Activated CD4-positive, alpha-beta T cell treated with anti-CD3 and anti-CD28 coated beads, Interleukin-2, amount 10 ng/mL, durations not matched to agents 24 days and 14 days (primary cell): ENCODE measurements at regions not wholly inside any gene's neighbourhood (a gene's known extent, or its start where the extent isn't known, plus 50 kb on each side); places are given as distances from the start of the nearest gene placed in this dataset.

ENCODE experiments used
- DNase-seq: peaks from one replicate; pipeline ENCODE4 v3.0.0; 2022
- H3K27ac Mint-ChIP-seq: one replicate; pipeline ENCODE4 v1.8.0; 2022; ENCODE audit warnings: mild to moderate bottlenecking, mixed read lengths
- H3K27me3 Mint-ChIP-seq: one replicate; pipeline ENCODE4 v1.8.0; 2022; ENCODE audit warnings: mixed read lengths
- H3K36me3 Mint-ChIP-seq: one replicate; pipeline ENCODE4 v1.8.0; 2022; ENCODE audit warnings: low read depth, mild to moderate bottlenecking, mixed read lengths
- H3K4me1 Mint-ChIP-seq: one replicate; pipeline ENCODE4 v1.8.0; 2021; ENCODE audit warnings: mixed read lengths
- H3K4me3 Mint-ChIP-seq: one replicate; pipeline ENCODE4 v1.8.0; 2022; ENCODE audit warnings: mild to moderate bottlenecking, moderate library complexity, mixed read lengths
- H3K9me3 Mint-ChIP-seq: one replicate; pipeline ENCODE4 v1.8.0; 2021; ENCODE audit warnings: mixed read lengths
- intact Hi-C: fragments of 100-400 bp; cut with micrococcal nuclease; formaldehyde crosslinking; loops from one replicate; pipeline ENCODE4 v1.15.1; 2023

DNA sequence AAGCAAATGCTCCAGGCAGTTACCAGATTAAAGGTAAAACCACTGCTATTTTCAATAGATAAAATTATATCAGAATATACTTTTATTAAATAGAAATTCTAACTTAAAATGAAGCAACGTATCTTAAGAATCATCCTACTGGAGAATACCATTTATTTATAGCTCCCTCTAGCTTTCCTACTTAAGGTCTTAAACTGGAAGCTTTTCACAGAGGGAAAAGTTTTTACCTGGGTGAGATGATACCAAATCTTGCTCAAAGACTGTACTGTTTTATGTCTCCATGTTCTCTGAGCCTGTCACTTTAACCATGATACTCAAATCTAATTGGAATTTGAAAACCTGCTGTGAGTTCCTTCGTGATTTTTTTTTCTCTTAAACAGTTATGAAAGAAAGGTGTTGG is 291.8 kb downstream of the AASDHPPT start:
- Mint-ChIP-seq H3K4me1 (no peaks in the 10 kb centered on the region), H3K27ac (no peak overlapping the region), H3K9me3 (no peaks in the 10 kb centered on the region), H3K36me3 (no peaks in the 10 kb centered on the region), H3K4me3 (no peak overlapping the region), H3K27me3 (no peaks in the 10 kb centered on the region)
- DNase-seq = no peak
- intact Hi-C loops = no loop called here

DNA sequence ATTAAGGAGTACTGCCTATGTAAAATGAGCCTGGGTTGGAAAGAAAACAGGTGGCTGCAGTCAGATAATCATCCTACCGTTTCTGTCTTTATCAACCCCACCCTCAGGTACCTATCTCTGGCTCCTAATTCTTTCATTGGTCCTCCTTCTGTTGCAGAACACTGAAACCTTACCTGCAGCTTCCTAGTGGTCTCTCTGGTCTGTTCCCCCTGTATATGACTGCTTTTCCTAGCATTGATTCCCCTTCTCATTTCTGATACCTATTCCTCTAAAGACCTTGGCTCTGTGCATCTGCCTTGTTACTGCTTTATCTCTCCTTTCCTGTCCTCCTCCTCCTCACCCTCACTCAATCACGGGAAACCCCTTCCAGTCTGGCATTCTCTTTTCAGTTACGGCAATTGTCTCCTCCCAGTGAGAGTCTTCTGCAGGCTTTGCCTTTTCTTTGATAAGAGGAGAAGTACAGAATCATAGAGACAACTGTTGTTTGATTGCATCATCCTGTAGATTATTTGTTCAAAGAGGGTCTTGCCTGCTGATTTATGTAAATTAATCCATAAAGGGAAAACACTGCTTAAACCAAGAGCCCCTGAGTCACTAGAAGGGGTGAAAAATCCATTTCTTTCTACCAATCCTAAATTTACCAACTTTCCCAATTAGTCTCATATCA is 301.2 kb downstream of the AASDHPPT start:
- H3K27ac Mint-ChIP-seq = no peak overlapping the region
- no peaks in the 10 kb centered on the region for H3K4me1 Mint-ChIP-seq
- no peak overlapping the region for H3K4me3 Mint-ChIP-seq
- H3K9me3 Mint-ChIP-seq = no peaks in the 10 kb centered on the region
- H3K27me3 Mint-ChIP-seq = no peaks in the 10 kb centered on the region
- no peak for DNase-seq
- H3K36me3 Mint-ChIP-seq = no peaks in the 10 kb centered on the region
- intact Hi-C loops = no loop called here

- Mint-ChIP-seq H3K27ac (no peak overlapping the region), H3K36me3 (no peaks in the 10 kb centered on the region), H3K4me3 (no peak overlapping the region), H3K4me1 (no peaks in the 10 kb centered on the region), H3K9me3 (no peaks in the 10 kb centered on the region), H3K27me3 (no peaks in the 10 kb centered on the region)
- DNase-seq = no peak
- intact Hi-C loops = no loop called here
These were observed 301.8 kb downstream of the AASDHPPT start for GRCh38 chr11:106379265-106379664.

GRCh38 chr11:106379712-106380111 is 302.2 kb downstream of the AASDHPPT start:
- Mint-ChIP-seq H3K36me3 (no peaks in the 10 kb centered on the region), H3K27me3 (no peaks in the 10 kb centered on the region), H3K4me1 (no peaks in the 10 kb centered on the region), H3K4me3 (no peak overlapping the region), H3K27ac (no peak overlapping the region), H3K9me3 (no peaks in the 10 kb centered on the region)
- DNase-seq = no peak
- intact Hi-C loops = no loop called here

DNA sequence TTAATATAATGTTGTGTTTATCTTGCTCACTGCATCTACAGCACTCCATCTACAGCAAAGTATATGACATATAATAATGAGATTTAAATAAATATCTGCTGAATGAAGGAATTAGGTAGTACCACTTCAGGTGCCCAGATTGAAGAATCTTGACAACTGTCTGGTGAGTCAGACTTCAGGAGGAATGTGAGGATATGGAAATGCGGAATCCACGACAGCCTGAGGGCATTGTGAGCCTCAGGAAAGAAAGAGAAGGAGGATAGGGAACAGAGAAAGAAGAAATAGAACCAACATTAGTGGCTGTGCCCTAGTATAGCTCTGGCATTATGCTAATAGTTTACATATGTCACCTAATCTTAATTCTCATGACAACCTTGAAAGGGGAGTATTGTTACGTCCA is 304.4 kb downstream of the AASDHPPT start:
- H3K27ac Mint-ChIP-seq = no peak overlapping the region
- no peaks in the 10 kb centered on the region for H3K9me3 Mint-ChIP-seq
- intact Hi-C loops = no loop called here
- H3K4me3 Mint-ChIP-seq = no peak overlapping the region
- no peaks in the 10 kb centered on the region for H3K27me3 Mint-ChIP-seq
- H3K4me1 Mint-ChIP-seq = no peaks in the 10 kb centered on the region
- H3K36me3 Mint-ChIP-seq = no peaks in the 10 kb centered on the region
- no peak for DNase-seq

DNA sequence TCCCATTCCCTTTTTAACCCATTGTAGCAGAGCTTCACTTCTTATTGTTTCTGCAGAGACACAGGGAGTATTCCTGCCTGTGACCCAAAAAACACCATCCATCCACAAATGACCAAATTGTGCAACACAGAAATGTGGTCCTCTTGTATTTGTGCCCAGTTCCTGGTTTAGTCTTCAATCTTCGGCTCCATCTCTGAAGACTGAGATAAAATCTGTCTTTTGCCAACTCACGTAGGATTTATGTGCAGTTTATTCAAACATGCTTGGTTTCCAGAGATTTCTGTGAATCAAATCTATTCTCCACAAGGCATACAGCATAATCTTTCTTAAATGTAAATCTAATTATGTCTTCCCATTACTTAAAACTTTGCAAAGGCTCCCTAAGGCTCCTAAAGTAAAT is 307.0 kb downstream of the AASDHPPT start:
- Mint-ChIP-seq H3K27ac (no peak overlapping the region), H3K4me3 (no peak overlapping the region), H3K36me3 (no peaks in the 10 kb centered on the region), H3K9me3 (no peaks in the 10 kb centered on the region), H3K4me1 (no peaks in the 10 kb centered on the region), H3K27me3 (no peaks in the 10 kb centered on the region)
- intact Hi-C loops = no loop called here
- DNase-seq = no peak

DNA sequence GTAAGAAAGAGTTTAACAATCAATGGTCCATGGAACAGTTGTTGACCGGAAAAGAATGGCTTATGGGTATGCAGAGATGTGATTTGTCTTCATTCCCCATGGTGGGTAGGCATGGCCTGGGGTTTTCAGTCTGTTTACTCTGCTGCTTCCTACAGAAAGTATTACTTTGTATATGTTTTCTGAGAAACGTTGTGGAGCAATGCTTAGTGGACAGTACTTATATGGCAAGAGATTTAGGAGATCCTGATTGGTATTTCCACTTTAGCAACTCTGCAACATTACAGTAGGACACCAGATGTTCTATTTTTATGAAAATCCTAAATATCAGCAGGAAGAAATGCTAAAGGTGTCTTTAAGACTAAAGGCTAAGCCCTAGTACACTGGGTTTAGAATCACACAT is 309.1 kb downstream of the AASDHPPT start:
- no peak overlapping the region for H3K4me3 Mint-ChIP-seq

DNA sequence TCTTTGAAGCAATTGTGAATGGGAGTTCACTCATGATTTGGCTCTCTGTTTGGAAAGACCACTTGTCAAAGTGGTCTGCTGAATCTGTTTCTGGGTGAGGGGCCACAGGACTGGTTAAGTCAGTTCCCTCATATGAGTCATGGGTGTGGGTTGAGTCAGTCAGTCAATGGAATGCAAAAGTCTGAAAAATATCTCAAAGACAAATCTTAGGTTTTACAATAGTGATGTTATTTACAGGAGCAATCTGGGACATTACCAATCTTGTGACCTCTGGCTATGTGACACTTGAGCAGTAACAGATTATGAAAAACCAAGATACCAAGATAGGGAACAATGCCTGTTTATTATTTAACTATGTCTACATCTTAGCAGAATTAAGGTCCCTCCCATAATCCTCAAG is 311.6 kb downstream of the AASDHPPT start:
- intact Hi-C loops = no loop called here
- Mint-ChIP-seq H3K27ac (no peak overlapping the region), H3K27me3 (no peaks in the 10 kb centered on the region), H3K4me3 (no peak overlapping the region), H3K4me1 (no peaks in the 10 kb centered on the region), H3K36me3 (no peaks in the 10 kb centered on the region), H3K9me3 (no peaks in the 10 kb centered on the region)
- DNase-seq = no peak

More for the DNA sequence above, 309.1 kb downstream of the AASDHPPT start:
- intact Hi-C loops = no loop called here
- Mint-ChIP-seq H3K27ac (no peak overlapping the region), H3K9me3 (no peaks in the 10 kb centered on the region), H3K27me3 (no peaks in the 10 kb centered on the region), H3K4me1 (no peaks in the 10 kb centered on the region), H3K36me3 (no peaks in the 10 kb centered on the region)
- DNase-seq = no peak

- intact Hi-C loops = no loop called here
- Mint-ChIP-seq H3K27me3 (no peaks in the 10 kb centered on the region), H3K27ac (no peak overlapping the region), H3K36me3 (no peaks in the 10 kb centered on the region), H3K9me3 (peaks cover 6% of the 10 kb centered on the region), H3K4me1 (no peaks in the 10 kb centered on the region), H3K4me3 (no peak overlapping the region)
- no peak for DNase-seq
These were observed 312.6 kb downstream of the AASDHPPT start for GRCh38 chr11:106390078-106390477.

GRCh38 chr11:106391771-106392420 is 314.4 kb downstream of the AASDHPPT start:
- H3K4me1 Mint-ChIP-seq = no peaks in the 10 kb centered on the region
- no peaks in the 10 kb centered on the region for H3K27me3 Mint-ChIP-seq
- DNase-seq = no peak
- no peak overlapping the region for H3K4me3 Mint-ChIP-seq
- intact Hi-C loops = no loop called here
- no peak overlapping the region for H3K27ac Mint-ChIP-seq
- peaks cover 14% of the 10 kb centered on the region for H3K9me3 Mint-ChIP-seq
- H3K36me3 Mint-ChIP-seq = no peaks in the 10 kb centered on the region

- no peaks in the 10 kb centered on the region for H3K36me3 Mint-ChIP-seq
- no peak overlapping the region for H3K4me3 Mint-ChIP-seq
- no peaks in the 10 kb centered on the region for H3K27me3 Mint-ChIP-seq
- no peak overlapping the region for H3K27ac Mint-ChIP-seq
- no peaks in the 10 kb centered on the region for H3K4me1 Mint-ChIP-seq
- intact Hi-C loops = no loop called here
- DNase-seq = no peak
- peaks cover 14% of the 10 kb centered on the region for H3K9me3 Mint-ChIP-seq
These were observed 318.4 kb downstream of the AASDHPPT start for GRCh38 chr11:106395716-106396349.

DNA sequence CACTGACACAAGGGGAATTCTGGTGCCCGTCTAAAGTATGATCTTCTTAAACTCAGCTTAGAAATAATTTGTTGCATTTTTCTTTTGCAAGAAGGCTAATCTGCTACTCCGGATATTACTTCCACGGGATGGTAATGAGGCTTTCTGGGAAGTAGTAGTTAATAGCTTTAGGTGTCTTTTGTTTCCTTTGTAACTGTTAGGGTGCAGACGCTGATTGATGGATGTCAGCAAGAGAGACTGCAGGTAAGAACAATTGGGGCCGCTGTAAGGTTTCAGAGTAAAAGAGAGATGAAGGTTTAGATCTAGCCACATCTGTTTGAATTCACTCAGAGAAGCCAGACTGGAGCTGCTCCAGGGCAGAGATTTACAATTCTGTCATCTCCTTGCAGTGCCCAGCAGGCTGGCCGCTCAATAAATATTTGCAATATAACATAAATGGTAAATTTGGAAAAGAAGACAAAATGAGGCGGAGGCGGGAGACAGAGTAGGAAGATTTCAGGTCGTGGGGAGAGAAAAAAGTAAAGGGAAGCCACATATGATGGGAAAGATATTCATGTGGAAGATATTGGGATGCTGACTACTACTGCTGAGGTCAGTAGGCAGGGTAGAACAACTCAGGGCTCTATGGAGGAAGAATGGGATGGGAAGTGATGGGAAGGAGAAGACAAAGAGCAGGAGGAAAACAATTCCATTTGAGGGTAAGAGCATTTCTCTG is 320.5 kb downstream of the AASDHPPT start:
- H3K4me3 Mint-ChIP-seq = no peak overlapping the region
- intact Hi-C loops = no loop called here

GRCh38 chr11:106398502-106399075 is 321.1 kb downstream of the AASDHPPT start:
- no peaks in the 10 kb centered on the region for H3K4me1 Mint-ChIP-seq
- no peak for DNase-seq
- H3K27ac Mint-ChIP-seq = no peak overlapping the region
- H3K36me3 Mint-ChIP-seq = no peaks in the 10 kb centered on the region
- intact Hi-C loops = no loop called here
- H3K4me3 Mint-ChIP-seq = no peak overlapping the region
- H3K9me3 Mint-ChIP-seq = peaks cover 17% of the 10 kb centered on the region
- H3K27me3 Mint-ChIP-seq = no peaks in the 10 kb centered on the region

More for the DNA sequence above, 320.5 kb downstream of the AASDHPPT start:
- Mint-ChIP-seq H3K4me1 (no peaks in the 10 kb centered on the region), H3K36me3 (no peaks in the 10 kb centered on the region), H3K27me3 (no peaks in the 10 kb centered on the region), H3K9me3 (peaks cover 14% of the 10 kb centered on the region), H3K27ac (no peak overlapping the region)
- DNase-seq = no peak

GRCh38 chr11:106399076-106399511 is 321.6 kb downstream of the AASDHPPT start:
- H3K4me3 Mint-ChIP-seq = no peak overlapping the region
- H3K9me3 Mint-ChIP-seq = peaks cover 18% of the 10 kb centered on the region
- H3K36me3 Mint-ChIP-seq = no peaks in the 10 kb centered on the region
- no peaks in the 10 kb centered on the region for H3K4me1 Mint-ChIP-seq
- intact Hi-C loops = no loop called here
- no peak for DNase-seq
- no peaks in the 10 kb centered on the region for H3K27me3 Mint-ChIP-seq
- H3K27ac Mint-ChIP-seq = no peak overlapping the region
